ENCODE measurements at regions not wholly inside any gene's neighbourhood (a gene's known extent, or its start where the extent isn't known, plus 50 kb on each side); places are given as distances from the start of the nearest gene placed in this dataset.

DNA sequence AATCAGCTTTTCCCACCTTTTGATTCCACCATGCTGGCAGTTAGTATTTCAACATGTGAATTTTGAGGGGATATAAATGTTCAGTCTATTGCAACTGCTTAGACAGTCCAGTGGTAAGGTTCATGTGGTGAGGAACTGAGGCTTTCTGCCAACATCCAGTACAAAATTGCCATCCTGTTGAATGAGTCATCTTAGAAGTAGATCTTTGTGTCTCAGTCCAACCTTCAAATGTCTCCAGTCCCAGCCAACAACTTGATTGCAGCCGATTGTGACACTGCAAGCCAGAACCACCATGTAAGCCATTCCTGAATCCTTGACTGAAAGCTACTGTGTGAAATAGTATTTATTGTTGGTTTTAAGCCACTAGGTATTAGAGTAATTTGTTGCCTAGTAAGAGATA is 331.5 kb upstream of the GRIN3A start (continued):
- TF ChIP-seq EZH2 (IDR thresholded peaks at IDR 0.05; ENCODE audit: low read depth, low read length, severe bottlenecking) (no peak), NANOG (IDR thresholded peaks at IDR 0.05; ENCODE audit: insufficient read depth, low read depth, low read length, poor library complexity, severe bottlenecking) (no peak)

All from H1 (cell line).